HepG2 (cell line): ENCODE measurements at regions not wholly inside any gene's neighbourhood (a gene's known extent, or its start where the extent isn't known, plus 50 kb on each side); places are given as distances from the start of the nearest gene placed in this dataset.

Experiments used
- ATAC-seq: fragments of 200-7000 bp; cut with Tn5 transposase; 3 replicates; pipeline ENCODE4 v1.9.1; 2020; ENCODE audit warnings: mild to moderate bottlenecking, moderate library complexity
- BruUV-seq: library from RNA; stranded (reverse); fragments of 400-500 nt; replicated peaks from 2 replicates; lab custom pipeline; 2021; lab: Mats Ljungman, UMichigan
- CTCF ChIA-PET: fragments of 300-600 bp; formaldehyde crosslinking; extraction: SDS; loops from one replicate; lab custom pipeline; 2021; ENCODE audit warnings: low total read pairs, inconsistent platforms, low intra/inter-chr PET ratio; lab: Yijun Ruan, JAX
- POLR2A ChIA-PET: fragments of 350-600 bp; sonication (Branson Sonifier 250); formaldehyde crosslinking; loops from one replicate; lab custom pipeline; 2020; ENCODE audit warnings: antibody characterized with exemption, inconsistent platforms; lab: Yijun Ruan, JAX
- DNase-seq: peaks from one replicate; pipeline ENCODE4 v3.0.0-alpha.2; 2015; ENCODE audit warnings: low spot score
- FAIRE-seq: peaks from 3 replicates; lab custom pipeline; 2011; peaks lifted over from hg19 to GRCh38; lab: Jason Lieb, UNC
- H2AFZ ChIP-seq: one replicate; pipeline ENCODE4 v1.6.1; 2011; ENCODE audit warnings: low read length, inconsistent platforms
- H3K27ac ChIP-seq: fragments of 300-600 bp; 3 replicates; pipeline ENCODE4 v1.8.0; 2011; ENCODE audit warnings: mixed run types, mild to moderate bottlenecking, mixed read lengths, low read length, inconsistent platforms; ENCODE audit not compliant: insufficient read depth; ENCODE audit errors: extremely low read length
- H3K27me3 ChIP-seq, 2 experiments: fragments of 200-600 bp in 1 of 2; 2 replicates in 1 of 2; 3 replicates in 1 of 2; pipeline versions ENCODE4 v1.6.0 to v1.8.0; 2011; ENCODE audit warnings: low read length in 2 of 2, mild to moderate bottlenecking in 2 of 2, moderate library complexity in 2 of 2, inconsistent platforms in 1 of 2; ENCODE audit not compliant: insufficient read depth in 2 of 2, control insufficient read depth in 1 of 2
- H3K36me3 ChIP-seq, 2 experiments: fragments of 200-600 bp in 1 of 2; replicated peaks in 1 of 2; 2 replicates in 1 of 2; 3 replicates in 1 of 2; pipeline versions ENCODE4 v1.5.1 to v1.8.0; 2011; ENCODE audit warnings: low read length in 2 of 2, inconsistent platforms in 1 of 2; ENCODE audit not compliant: insufficient read depth in 2 of 2, control insufficient read depth in 1 of 2
- H3K4me1 ChIP-seq: 2 replicates; pipeline ENCODE4 v1.5.1; 2012; ENCODE audit warnings: low read length, inconsistent platforms; ENCODE audit not compliant: insufficient read depth
- H3K4me2 ChIP-seq: 2 replicates; pipeline ENCODE4 v1.6.0; 2011; ENCODE audit warnings: low read depth, low read length, inconsistent platforms
- H3K4me3 ChIP-seq, 3 experiments: fragments of 200-600 bp in 1 of 3; sonication (generic), shearing (Covaris generic) in 1 of 3; replicated peaks in 1 of 3; 2 replicates each; pipeline ENCODE4 v1.5.1; 2011 to 2016; ENCODE audit warnings: low read length in 3 of 3, inconsistent platforms in 2 of 3, low read depth in 2 of 3, mild to moderate bottlenecking in 2 of 3, control low read depth in 1 of 3, mixed read lengths in 1 of 3; ENCODE audit not compliant: insufficient read depth in 1 of 3
- H3K79me2 ChIP-seq: one replicate; pipeline ENCODE4 v1.6.1; 2011; ENCODE audit warnings: low read length, inconsistent platforms; ENCODE audit not compliant: insufficient read depth
- H3K9ac ChIP-seq: 2 replicates; pipeline ENCODE4 v1.6.0; 2011; ENCODE audit warnings: mild to moderate bottlenecking, low read depth, low read length, inconsistent platforms; ENCODE audit not compliant: insufficient read depth
- H3K9me3 ChIP-seq: 2 replicates; pipeline ENCODE4 v1.5.1; 2012; ENCODE audit warnings: mild to moderate bottlenecking, low read length
- H4K20me1 ChIP-seq: 2 replicates; pipeline ENCODE4 v1.6.0; 2011; ENCODE audit warnings: inconsistent platforms, mild to moderate bottlenecking, low read length, moderate library complexity; ENCODE audit not compliant: insufficient read depth
- ASH2L ChIP-seq: fragments of 300-600, 200-600 bp; sonication (generic); IDR thresholded peaks from 2 replicates; pipeline ENCODE4 v1.7.0; 2017; ENCODE audit warnings: low read depth, mild to moderate bottlenecking, moderate library complexity, mixed read lengths, low read length; ENCODE audit not compliant: insufficient read length
- KDM1A ChIP-seq: IDR thresholded peaks from 2 replicates; pipeline ENCODE4 v1.6.1; 2016; ENCODE audit warnings: missing compliant biosample characterization
- KLF9 ChIP-seq: IDR thresholded peaks from 2 replicates; pipeline ENCODE4 v1.6.1; 2016; ENCODE audit warnings: low read depth
- MATR3 ChIP-seq: sonication (generic); formaldehyde crosslinking; IDR thresholded peaks from 2 replicates; pipeline ENCODE4 v1.4.0; 2020; ENCODE audit warnings: missing genetic modification reagents
- RELA ChIP-seq: sonication (generic); formaldehyde crosslinking; IDR thresholded peaks from 2 replicates; pipeline ENCODE4 v1.4.0; 2020; ENCODE audit warnings: missing genetic modification reagents
- RFXANK ChIP-seq: IDR thresholded peaks from 2 replicates; pipeline ENCODE4 v1.6.1; 2016
- SNAPC4 ChIP-seq: sonication (generic); formaldehyde crosslinking; IDR thresholded peaks from 2 replicates; pipeline ENCODE4 v1.4.0; 2020; ENCODE audit warnings: mild to moderate bottlenecking, missing genetic modification reagents
- ZNF547 ChIP-seq: sonication (generic); formaldehyde crosslinking; IDR thresholded peaks from 2 replicates; pipeline ENCODE4 v1.5.1; 2020; ENCODE audit warnings: mild to moderate bottlenecking, missing genetic modification reagents
- ZNF552 ChIP-seq: sonication (generic); formaldehyde crosslinking; IDR thresholded peaks from 2 replicates; pipeline ENCODE4 v1.9.0; 2022; ENCODE audit warnings: missing genetic modification reagents, mild to moderate bottlenecking, borderline replicate concordance
- WGBS: methylation state at CpG from one replicate; pipeline ENCODE4 v1.1.6; 2017; ENCODE audit warnings: low lambda C conversion rate; 5-methylcytosine and 5-hydroxymethylcytosine counted together
- in situ Hi-C: cut with HindIII; loops from 2 replicates; pipeline ENCODE4 v1.10.0; 2017; ENCODE audit warnings: low pct_unique_long_range_greater_than_20kb; ENCODE audit not compliant: extremely low pct_ligation_motif_present
- intact Hi-C: fragments of 100-400 bp; cut with micrococcal nuclease; formaldehyde crosslinking; loops from one replicate; pipeline ENCODE4 v1.10.0; 2022; ENCODE audit not compliant: unreplicated experiment
- TF ChIP-seq, protein P1 (sequence below): sonication (generic); formaldehyde crosslinking; IDR thresholded peaks from 2 replicates; pipeline ENCODE4 v1.4.0; 2020; ENCODE audit warnings: missing genetic modification reagents

GRCh38 chr6:91483415-91484105 lies 896.7 kb upstream of the MAP3K7 start (continued):
- no peak for TF ChIP-seq RELA
- TF ChIP-seq, protein P1, sequence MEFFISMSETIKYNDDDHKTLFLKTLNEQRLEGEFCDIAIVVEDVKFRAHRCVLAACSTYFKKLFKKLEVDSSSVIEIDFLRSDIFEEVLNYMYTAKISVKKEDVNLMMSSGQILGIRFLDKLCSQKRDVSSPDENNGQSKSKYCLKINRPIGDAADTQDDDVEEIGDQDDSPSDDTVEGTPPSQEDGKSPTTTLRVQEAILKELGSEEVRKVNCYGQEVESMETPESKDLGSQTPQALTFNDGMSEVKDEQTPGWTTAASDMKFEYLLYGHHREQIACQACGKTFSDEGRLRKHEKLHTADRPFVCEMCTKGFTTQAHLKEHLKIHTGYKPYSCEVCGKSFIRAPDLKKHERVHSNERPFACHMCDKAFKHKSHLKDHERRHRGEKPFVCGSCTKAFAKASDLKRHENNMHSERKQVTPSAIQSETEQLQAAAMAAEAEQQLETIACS (CRISPR knock-in tag), result no peak
- TF ChIP-seq MATR3 (CRISPR knock-in tag), result no peak
- TF ChIP-seq KLF9 (CRISPR knock-in tag), result no peak
- TF ChIP-seq SNAPC4 (CRISPR knock-in tag), result no peak
- no peak for TF ChIP-seq RFXANK (CRISPR knock-in tag)

- CTCF ChIA-PET, result no interaction called here
- Histone ChIP-seq H3K36me3 (no peaks in the 10 kb centered on the region), H3K4me3 (no peak overlapping the region), H3K27me3 (no peaks in the 10 kb centered on the region), H3K4me2 (no peak overlapping the region), H3K9ac (no peak overlapping the region), H3K79me2 (no peaks in the 10 kb centered on the region), H2AFZ (no peak overlapping the region), H3K9me3 (no peaks in the 10 kb centered on the region), H3K27ac (no peak overlapping the region), H4K20me1 (no peaks in the 10 kb centered on the region), H3K4me1 (0 out of 2 replicates have a peak, but pooled peaks cover 7% of the 10 kb centered on the region)
- BruUV-seq, result no TSS peak
- POLR2A ChIA-PET, result no interaction called here
- FAIRE-seq (no peak), DNase-seq (no peak), ATAC-seq (no peak)
- intact Hi-C loops, result no loop called here
- in situ Hi-C loops, result no loop called here
- 0% methylated on average over 1 of the region's 1 CpG for WGBS
- TF ChIP-seq RFXANK (CRISPR knock-in tag), result no peak
- TF ChIP-seq ASH2L, result no peak
- TF ChIP-seq ZNF547 (CRISPR knock-in tag), result no peak
- no peak for TF ChIP-seq MATR3 (CRISPR knock-in tag)
- no peak for TF ChIP-seq ZNF552 (CRISPR knock-in tag)
- no peak for TF ChIP-seq KDM1A (CRISPR knock-in tag)
These were observed 895.6 kb upstream of the MAP3K7 start for GRCh38 chr6:91482498-91482897.
